HCT116 (cell line): ENCODE measurements at regions not wholly inside any gene's neighbourhood (a gene's known extent, or its start where the extent isn't known, plus 50 kb on each side); places are given as distances from the start of the nearest gene placed in this dataset.

Experiments used
- ATAC-seq: fragments of 200-7000 bp; cut with Tn5 transposase; 2 replicates; pipeline ENCODE4 v1.9.1; 2020; ENCODE audit warnings: mild to moderate bottlenecking, moderate library complexity
- BruUV-seq: library from RNA; stranded (reverse); fragments of 400-500 nt; replicated peaks from 2 replicates; lab custom pipeline; 2021; lab: Mats Ljungman, UMichigan
- CTCF ChIA-PET: fragments of 300-600 bp; sonication (Branson Sonifier 250); formaldehyde crosslinking; loops from one replicate; lab custom pipeline; 2021; ENCODE audit warnings: antibody characterized with exemption; lab: Charles Lee
- POLR2A ChIA-PET: fragments of 300-600, 350-600 bp; sonication (Branson Sonifier 250); formaldehyde crosslinking; loops from one replicate; lab custom pipeline; 2021; ENCODE audit warnings: antibody characterized with exemption; lab: Charles Lee
- RAD21 ChIA-PET, 2 experiments: fragments of 300-600 bp; sonication (Branson Sonifier 250); formaldehyde crosslinking; loops; one replicate each; lab custom pipeline; 2023; ENCODE audit warnings: low total read pairs in 2 of 2; ENCODE audit not compliant: uncharacterized antibody in 2 of 2, unreplicated experiment in 2 of 2, low non-redundant PET in 1 of 2; lab: Charles Lee
- DNase-seq: peaks from one replicate; pipeline ENCODE4 v3.0.0-alpha.2; 2010; ENCODE audit warnings: low read depth, low spot score
- H2AFZ ChIP-seq: fragments of 200-600 bp; shearing (Covaris generic), sonication (generic); 2 replicates; pipeline ENCODE4 v1.6.1; 2017; ENCODE audit warnings: low read depth, mixed run types, mixed read lengths, antibody characterized with exemption, low read length; ENCODE audit not compliant: poor library complexity, severe bottlenecking
- H3K27ac ChIP-seq: 2 replicates; pipeline ENCODE4 v1.5.1; 2012; ENCODE audit warnings: low read depth, low read length
- H3K27me3 ChIP-seq: fragments of 200-600 bp; sonication (generic); 2 replicates; pipeline ENCODE4 v1.6.1; 2016; ENCODE audit warnings: mixed run types, low read length, mixed read lengths; ENCODE audit not compliant: insufficient read depth
- H3K36me3 ChIP-seq, 2 experiments: fragments of 200-500 bp in 1 of 2; fragments of 200-600 bp in 1 of 2; sonication (Bioruptor generic) in 1 of 2; sonication (generic) in 1 of 2; 2 replicates each; pipeline versions ENCODE4 v1.5.1 to v1.6.1; 2014 to 2016; ENCODE audit warnings: low read length in 2 of 2, inconsistent platforms in 1 of 2, mixed read lengths in 1 of 2, mixed run types in 1 of 2; ENCODE audit not compliant: insufficient read depth in 2 of 2, control insufficient read depth in 1 of 2
- H3K4me1 ChIP-seq, 2 experiments: fragments of 200-600 bp in 1 of 2; sonication (generic) in 1 of 2; 2 replicates each; pipeline versions ENCODE4 v1.5.1 to v1.6.1; 2012 to 2017; ENCODE audit warnings: low read length in 2 of 2, inconsistent platforms in 1 of 2, mild to moderate bottlenecking in 1 of 2, mixed read lengths in 1 of 2, mixed run types in 1 of 2, moderate library complexity in 1 of 2; ENCODE audit not compliant: insufficient read depth in 2 of 2, control insufficient read depth in 1 of 2
- H3K4me2 ChIP-seq: fragments of 200-600 bp; sonication (generic); 2 replicates; pipeline ENCODE4 v1.6.1; 2017; ENCODE audit warnings: mixed run types, low read length, mixed read lengths
- H3K4me3 ChIP-seq, 2 experiments: fragments of 200-600 bp in 1 of 2; sonication (generic) in 1 of 2; replicated peaks in 1 of 2; 2 replicates each; pipeline ENCODE4 v1.5.1; 2011 to 2016; ENCODE audit warnings: low read length in 2 of 2, control low read depth in 1 of 2, low read depth in 1 of 2, mild to moderate bottlenecking in 1 of 2, mixed read lengths in 1 of 2, mixed run types in 1 of 2
- H3K79me2 ChIP-seq: fragments of 200-600 bp; sonication (generic); 2 replicates; pipeline ENCODE4 v1.6.1; 2017; ENCODE audit warnings: mild to moderate bottlenecking, mixed run types, low read length, moderate library complexity, mixed read lengths; ENCODE audit not compliant: insufficient read depth
- H3K9ac ChIP-seq: fragments of 200-600 bp; sonication (generic); 2 replicates; pipeline ENCODE4 v1.6.1; 2016; ENCODE audit warnings: low read length, mixed read lengths
- H3K9me2 ChIP-seq: fragments of 200-600 bp; sonication (generic), shearing (Covaris generic); 2 replicates; pipeline ENCODE4 v1.6.1; 2017; ENCODE audit warnings: mixed run types, mild to moderate bottlenecking, moderate library complexity; ENCODE audit not compliant: insufficient read depth
- H3K9me3 ChIP-seq, 2 experiments: fragments of 200-500 bp in 1 of 2; fragments of 200-600 bp in 1 of 2; sonication (Bioruptor generic) in 1 of 2; sonication (generic) in 1 of 2; 2 replicates each; pipeline ENCODE4 v1.6.1; 2014 to 2017; ENCODE audit warnings: low read length in 2 of 2, mixed read lengths in 2 of 2, inconsistent platforms in 1 of 2, low read depth in 1 of 2, mild to moderate bottlenecking in 1 of 2, mixed run types in 1 of 2, moderate library complexity in 1 of 2; ENCODE audit not compliant: control insufficient read depth in 1 of 2, insufficient read depth in 1 of 2
- H4K20me1 ChIP-seq: fragments of 200-600 bp; sonication (generic), shearing (Covaris generic); 2 replicates; pipeline ENCODE4 v1.6.1; 2017; ENCODE audit warnings: mixed run types, mild to moderate bottlenecking, moderate library complexity; ENCODE audit not compliant: insufficient read depth
- CBX3 ChIP-seq: IDR thresholded peaks from 2 replicates; pipeline ENCODE4 v1.6.1; 2012; ENCODE audit warnings: low read depth
- CEBPB ChIP-seq: IDR thresholded peaks from 2 replicates; pipeline ENCODE4 v1.6.1; 2012; ENCODE audit warnings: low read depth
- EGR1 ChIP-seq: IDR thresholded peaks from 2 replicates; pipeline ENCODE4 v1.6.1; 2012; ENCODE audit warnings: low read depth
- ELF1 ChIP-seq: IDR thresholded peaks from 2 replicates; pipeline ENCODE4 v1.6.1; 2012; ENCODE audit warnings: low read depth, borderline replicate concordance
- EZH2phosphoT487 ChIP-seq: fragments of 200-600 bp; IDR thresholded peaks from 2 replicates; pipeline ENCODE4 v1.6.1; 2018; ENCODE audit warnings: antibody characterized with exemption, borderline replicate concordance
- JUND ChIP-seq: IDR thresholded peaks from 2 replicates; pipeline ENCODE4 v1.6.1; 2012
- POLR2A ChIP-seq: IDR thresholded peaks from 2 replicates; pipeline ENCODE4 v1.7.0; 2011; ENCODE audit warnings: borderline replicate concordance; ENCODE audit not compliant: insufficient read depth, insufficient read length; ENCODE audit errors: extremely low read depth
- POLR2AphosphoS5 ChIP-seq: IDR thresholded peaks from 2 replicates; pipeline ENCODE4 v1.6.1; 2011; ENCODE audit warnings: mild to moderate bottlenecking, low read depth, low read length, moderate library complexity
- SIN3A ChIP-seq: IDR thresholded peaks from 2 replicates; pipeline ENCODE4 v1.6.1; 2012; ENCODE audit warnings: low read depth
- SP1 ChIP-seq: IDR thresholded peaks from 2 replicates; pipeline ENCODE4 v1.6.1; 2012; ENCODE audit warnings: low read depth
- SRF ChIP-seq: IDR thresholded peaks from 2 replicates; pipeline ENCODE4 v1.6.1; 2012; ENCODE audit warnings: low read depth
- ZFX ChIP-seq: fragments of 450-650 bp; IDR thresholded peaks from 2 replicates; pipeline ENCODE4 v1.6.1; 2017
- ZNF274 ChIP-seq: fragments of 200-500 bp; sonication (Bioruptor generic); IDR thresholded peaks from 2 replicates; pipeline ENCODE4 v1.6.1; 2014; ENCODE audit warnings: mild to moderate bottlenecking, low read depth, low read length, inconsistent platforms
- intact Hi-C: fragments of 100-400 bp; cut with micrococcal nuclease; formaldehyde crosslinking; loops from 2 replicates; pipeline ENCODE4 v1.10.0; 2022
- TF ChIP-seq, protein P1 (sequence below): IDR thresholded peaks from 2 replicates; pipeline ENCODE4 v1.6.1; 2011; ENCODE audit warnings: mild to moderate bottlenecking, low read length, moderate library complexity; ENCODE audit not compliant: insufficient replicate concordance; ENCODE audit errors: extremely low read depth
- TF ChIP-seq, protein P2 (sequence below): IDR thresholded peaks from 2 replicates; pipeline ENCODE4 v1.6.1; 2012; ENCODE audit warnings: low read depth
- TF ChIP-seq, protein P3 (sequence below), 3 experiments: fragments of 200-600 bp in 1 of 3; sonication (generic) in 1 of 3; IDR thresholded peaks in 2 of 3; conservative IDR thresholded peaks in 1 of 3; 2 replicates each; pipeline ENCODE4 v1.5.1; 2012 to 2017; ENCODE audit warnings: low read depth in 2 of 3, low read length in 2 of 3, antibody characterized with exemption in 1 of 3, borderline replicate concordance in 1 of 3, control low read depth in 1 of 3, mild to moderate bottlenecking in 1 of 3, mixed read lengths in 1 of 3, mixed run types in 1 of 3, moderate library complexity in 1 of 3; ENCODE audit not compliant: insufficient read depth in 1 of 3

DNA sequence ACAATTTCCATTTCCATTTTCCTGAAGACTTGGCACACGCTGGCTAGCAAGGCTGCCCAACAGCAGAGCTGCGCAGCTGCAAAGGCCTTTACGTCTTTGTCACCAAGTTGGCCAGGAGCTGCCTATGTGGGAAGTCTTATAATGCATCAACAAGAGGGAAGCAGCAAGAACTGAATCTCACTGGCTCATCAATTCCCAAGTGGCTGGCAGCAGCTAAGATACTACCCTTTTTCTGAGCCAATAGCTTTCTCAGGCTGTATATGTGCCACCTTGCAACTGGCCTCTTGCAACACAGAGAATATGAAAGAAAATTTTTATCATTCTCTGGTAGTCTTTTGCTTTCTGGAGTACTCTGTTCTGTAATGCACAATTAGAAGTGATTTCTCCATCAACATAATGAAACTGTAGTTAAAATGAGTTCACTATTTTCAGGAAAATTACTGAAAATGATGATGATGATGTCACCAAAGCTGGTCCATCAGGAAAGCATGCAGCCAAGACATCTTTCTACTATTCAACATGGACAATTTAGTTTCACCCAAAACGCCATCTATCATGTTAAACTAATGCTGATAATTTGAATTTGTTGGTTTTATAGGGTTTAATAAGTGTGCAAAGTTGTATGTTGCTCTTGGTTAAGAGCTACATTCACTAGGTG, 97.3 kb upstream of the FOXA2 start:
- Histone ChIP-seq H3K79me2 (no peaks in the 10 kb centered on the region), H3K4me2 (no peak overlapping the region), H3K4me3 (no peak overlapping the region), H3K9me3 (peaks cover 5 to 6% of the 10 kb centered on the region in 2 experiments; a peak in 2 of 4 replicates), H3K27me3 (no peaks in the 10 kb centered on the region; the same call in 1 of the 2 replicates), H3K9ac (no peak overlapping the region), H4K20me1 (no peaks in the 10 kb centered on the region), H3K9me2 (no peaks in the 10 kb centered on the region), H2AFZ (no peak overlapping the region), H3K27ac (no peak overlapping the region), H3K4me1 (peaks cover 3 to 5% of the 10 kb centered on the region in 2 experiments; a peak in 1 of 4 replicates), H3K36me3 (no peaks in the 10 kb centered on the region)
- ChIA-PET CTCF (interaction anchor here (1.3 to 6.7 kb wide), 3 partner anchors 96 to 347 kb away, joined by 3 to 79 read pairs (median 6); no protein-coding TSS in a partner anchor), POLR2A (no interaction called here), RAD21 (interaction anchor here in 1 of 2 experiments (0.6 kb wide), 1 partner anchor 149 kb away, joined by 3 read pairs; no protein-coding TSS in a partner anchor)
- ATAC-seq (no peak), DNase-seq (no peak)
- no TSS peak for BruUV-seq
- no peak for TF ChIP-seq EZH2phosphoT487
- no peak for TF ChIP-seq EGR1
- TF ChIP-seq, protein P1, sequence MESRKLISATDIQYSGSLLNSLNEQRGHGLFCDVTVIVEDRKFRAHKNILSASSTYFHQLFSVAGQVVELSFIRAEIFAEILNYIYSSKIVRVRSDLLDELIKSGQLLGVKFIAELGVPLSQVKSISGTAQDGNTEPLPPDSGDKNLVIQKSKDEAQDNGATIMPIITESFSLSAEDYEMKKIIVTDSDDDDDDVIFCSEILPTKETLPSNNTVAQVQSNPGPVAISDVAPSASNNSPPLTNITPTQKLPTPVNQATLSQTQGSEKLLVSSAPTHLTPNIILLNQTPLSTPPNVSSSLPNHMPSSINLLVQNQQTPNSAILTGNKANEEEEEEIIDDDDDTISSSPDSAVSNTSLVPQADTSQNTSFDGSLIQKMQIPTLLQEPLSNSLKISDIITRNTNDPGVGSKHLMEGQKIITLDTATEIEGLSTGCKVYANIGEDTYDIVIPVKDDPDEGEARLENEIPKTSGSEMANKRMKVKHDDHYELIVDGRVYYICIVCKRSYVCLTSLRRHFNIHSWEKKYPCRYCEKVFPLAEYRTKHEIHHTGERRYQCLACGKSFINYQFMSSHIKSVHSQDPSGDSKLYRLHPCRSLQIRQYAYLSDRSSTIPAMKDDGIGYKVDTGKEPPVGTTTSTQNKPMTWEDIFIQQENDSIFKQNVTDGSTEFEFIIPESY, result no peak
- TF ChIP-seq SP1, result no peak
- TF ChIP-seq, protein P2, sequence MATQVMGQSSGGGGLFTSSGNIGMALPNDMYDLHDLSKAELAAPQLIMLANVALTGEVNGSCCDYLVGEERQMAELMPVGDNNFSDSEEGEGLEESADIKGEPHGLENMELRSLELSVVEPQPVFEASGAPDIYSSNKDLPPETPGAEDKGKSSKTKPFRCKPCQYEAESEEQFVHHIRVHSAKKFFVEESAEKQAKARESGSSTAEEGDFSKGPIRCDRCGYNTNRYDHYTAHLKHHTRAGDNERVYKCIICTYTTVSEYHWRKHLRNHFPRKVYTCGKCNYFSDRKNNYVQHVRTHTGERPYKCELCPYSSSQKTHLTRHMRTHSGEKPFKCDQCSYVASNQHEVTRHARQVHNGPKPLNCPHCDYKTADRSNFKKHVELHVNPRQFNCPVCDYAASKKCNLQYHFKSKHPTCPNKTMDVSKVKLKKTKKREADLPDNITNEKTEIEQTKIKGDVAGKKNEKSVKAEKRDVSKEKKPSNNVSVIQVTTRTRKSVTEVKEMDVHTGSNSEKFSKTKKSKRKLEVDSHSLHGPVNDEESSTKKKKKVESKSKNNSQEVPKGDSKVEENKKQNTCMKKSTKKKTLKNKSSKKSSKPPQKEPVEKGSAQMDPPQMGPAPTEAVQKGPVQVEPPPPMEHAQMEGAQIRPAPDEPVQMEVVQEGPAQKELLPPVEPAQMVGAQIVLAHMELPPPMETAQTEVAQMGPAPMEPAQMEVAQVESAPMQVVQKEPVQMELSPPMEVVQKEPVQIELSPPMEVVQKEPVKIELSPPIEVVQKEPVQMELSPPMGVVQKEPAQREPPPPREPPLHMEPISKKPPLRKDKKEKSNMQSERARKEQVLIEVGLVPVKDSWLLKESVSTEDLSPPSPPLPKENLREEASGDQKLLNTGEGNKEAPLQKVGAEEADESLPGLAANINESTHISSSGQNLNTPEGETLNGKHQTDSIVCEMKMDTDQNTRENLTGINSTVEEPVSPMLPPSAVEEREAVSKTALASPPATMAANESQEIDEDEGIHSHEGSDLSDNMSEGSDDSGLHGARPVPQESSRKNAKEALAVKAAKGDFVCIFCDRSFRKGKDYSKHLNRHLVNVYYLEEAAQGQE, result no peak
- TF ChIP-seq, protein P3, sequence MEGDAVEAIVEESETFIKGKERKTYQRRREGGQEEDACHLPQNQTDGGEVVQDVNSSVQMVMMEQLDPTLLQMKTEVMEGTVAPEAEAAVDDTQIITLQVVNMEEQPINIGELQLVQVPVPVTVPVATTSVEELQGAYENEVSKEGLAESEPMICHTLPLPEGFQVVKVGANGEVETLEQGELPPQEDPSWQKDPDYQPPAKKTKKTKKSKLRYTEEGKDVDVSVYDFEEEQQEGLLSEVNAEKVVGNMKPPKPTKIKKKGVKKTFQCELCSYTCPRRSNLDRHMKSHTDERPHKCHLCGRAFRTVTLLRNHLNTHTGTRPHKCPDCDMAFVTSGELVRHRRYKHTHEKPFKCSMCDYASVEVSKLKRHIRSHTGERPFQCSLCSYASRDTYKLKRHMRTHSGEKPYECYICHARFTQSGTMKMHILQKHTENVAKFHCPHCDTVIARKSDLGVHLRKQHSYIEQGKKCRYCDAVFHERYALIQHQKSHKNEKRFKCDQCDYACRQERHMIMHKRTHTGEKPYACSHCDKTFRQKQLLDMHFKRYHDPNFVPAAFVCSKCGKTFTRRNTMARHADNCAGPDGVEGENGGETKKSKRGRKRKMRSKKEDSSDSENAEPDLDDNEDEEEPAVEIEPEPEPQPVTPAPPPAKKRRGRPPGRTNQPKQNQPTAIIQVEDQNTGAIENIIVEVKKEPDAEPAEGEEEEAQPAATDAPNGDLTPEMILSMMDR (IDR thresholded peaks at IDR 0.05 in 2 of 3, conservative IDR thresholded peaks at IDR 0.05 in 1 of 3; ENCODE audit: borderline replicate concordance in 1 of 3, insufficient read depth in 1 of 3, low read depth in 2 of 3, low read length in 2 of 3), result no peak
- TF ChIP-seq ZFX, result no peak
- TF ChIP-seq POLR2AphosphoS5, result no peak
- TF ChIP-seq ZNF274, result no peak
- no peak for TF ChIP-seq JUND
- TF ChIP-seq SRF, result no peak
- no peak for TF ChIP-seq SIN3A
- no peak for TF ChIP-seq CEBPB
- no peak for TF ChIP-seq CBX3
- no peak for TF ChIP-seq ELF1
- TF ChIP-seq POLR2A, result no peak
- intact Hi-C loops, result loop anchor here (5.0 kb wide), 2 partner anchors 94 to 229 kb away; no protein-coding TSS in a partner anchor
